ENCODE measurements at regions not wholly inside any gene's neighbourhood (a gene's known extent, or its start where the extent isn't known, plus 50 kb on each side); places are given as distances from the start of the nearest gene placed in this dataset.
"Not testable (repeated sequence)": the region's sequence is repeated elsewhere in the genome, so short reads cannot be mapped to it uniquely, and the experiment has no call there.

GRCh38 chr5:130724658-130725057 is 440.4 kb downstream of the HINT1 start:
- DNase-seq (ENCODE audit: low spot score) = no peak

GRCh38 chr5:130720355-130720754 is 444.7 kb downstream of the HINT1 start:
- DNase-seq (ENCODE audit: low spot score) = peak; percentile 27

- DNase-seq (ENCODE audit: low spot score) = no peak
Observed at GRCh38 chr5:130715541-130715940, 449.5 kb downstream of the HINT1 start.

GRCh38 chr5:130714200-130714599 is 450.9 kb downstream of the HINT1 start:
- no peak for DNase-seq (ENCODE audit: low spot score)

- DNase-seq (ENCODE audit: low spot score) = no peak
Observed at GRCh38 chr5:130712324-130712723, 452.7 kb downstream of the HINT1 start.

- no peak for DNase-seq (ENCODE audit: low spot score)
Observed at GRCh38 chr5:130710596-130710995, 454.5 kb downstream of the HINT1 start.

- no peak for DNase-seq (ENCODE audit: low spot score)
Observed at GRCh38 chr5:130708754-130709153, 456.3 kb downstream of the HINT1 start.

- no peak for DNase-seq (ENCODE audit: low spot score)
Observed at GRCh38 chr5:130706696-130707095, 458.4 kb downstream of the HINT1 start.

- DNase-seq (ENCODE audit: low spot score) = no peak
Observed at GRCh38 chr5:130705368-130705767, 459.7 kb downstream of the HINT1 start.

- no peak for DNase-seq (ENCODE audit: low spot score)
Observed at GRCh38 chr5:130693509-130693908, 471.5 kb downstream of the HINT1 start.

- DNase-seq (ENCODE audit: low spot score) = no peak
Observed at GRCh38 chr5:130692770-130693169, 472.3 kb downstream of the HINT1 start.

- DNase-seq (ENCODE audit: low spot score) = no peak
Observed at GRCh38 chr5:130689831-130690230, 475.2 kb downstream of the HINT1 start.

GRCh38 chr5:130687085-130687733 is 477.8 kb downstream of the HINT1 start:
- DNase-seq (ENCODE audit: low spot score) = no peak

GRCh38 chr5:130678637-130679036 is 486.4 kb downstream of the HINT1 start:
- no peak for DNase-seq (ENCODE audit: low spot score)

GRCh38 chr5:130666462-130666861 is 498.6 kb downstream of the HINT1 start:
- DNase-seq (ENCODE audit: low spot score) = no peak

- no peak for DNase-seq (ENCODE audit: low spot score)
Observed at GRCh38 chr5:130652176-130652575, 512.9 kb downstream of the HINT1 start.

- no peak for DNase-seq (ENCODE audit: low spot score)
Observed at GRCh38 chr5:130651440-130651839, 513.6 kb downstream of the HINT1 start.

GRCh38 chr5:130643321-130643720 is 521.7 kb downstream of the HINT1 start:
- no peak for DNase-seq (ENCODE audit: low spot score)

GRCh38 chr5:130642461-130642860 is 522.6 kb downstream of the HINT1 start:
- no peak for DNase-seq (ENCODE audit: low spot score)

GRCh38 chr5:130627145-130627544 is 537.9 kb downstream of the HINT1 start:
- no peak for DNase-seq (ENCODE audit: low spot score)

- DNase-seq (ENCODE audit: low spot score) = no peak
Observed at GRCh38 chr5:130624805-130625204, 540.3 kb downstream of the HINT1 start.

- no peak for DNase-seq (ENCODE audit: low spot score)
Observed at GRCh38 chr5:130616161-130616560, 548.9 kb downstream of the HINT1 start.

- DNase-seq (ENCODE audit: low spot score) = no peak
Observed at GRCh38 chr5:130605234-130605633, 559.8 kb downstream of the HINT1 start.

GRCh38 chr5:130596647-130597046 is 568.4 kb downstream of the HINT1 start:
- not testable (repeated sequence) for DNase-seq (ENCODE audit: low spot score)
